Activated T-cell treated with anti-CD3 and anti-CD28 coated beads for 48 hours (primary cell): ENCODE measurements at regions not wholly inside any gene's neighbourhood (a gene's known extent, or its start where the extent isn't known, plus 50 kb on each side); places are given as distances from the start of the nearest gene placed in this dataset.
"Not testable (repeated sequence)": the region's sequence is repeated elsewhere in the genome, so short reads cannot be mapped to it uniquely, and the experiment has no call there.

ENCODE experiments used
- DNase-seq: peaks from one replicate; pipeline ENCODE4 v3.0.0-alpha.2; 2020; ENCODE audit warnings: low read depth

DNA sequence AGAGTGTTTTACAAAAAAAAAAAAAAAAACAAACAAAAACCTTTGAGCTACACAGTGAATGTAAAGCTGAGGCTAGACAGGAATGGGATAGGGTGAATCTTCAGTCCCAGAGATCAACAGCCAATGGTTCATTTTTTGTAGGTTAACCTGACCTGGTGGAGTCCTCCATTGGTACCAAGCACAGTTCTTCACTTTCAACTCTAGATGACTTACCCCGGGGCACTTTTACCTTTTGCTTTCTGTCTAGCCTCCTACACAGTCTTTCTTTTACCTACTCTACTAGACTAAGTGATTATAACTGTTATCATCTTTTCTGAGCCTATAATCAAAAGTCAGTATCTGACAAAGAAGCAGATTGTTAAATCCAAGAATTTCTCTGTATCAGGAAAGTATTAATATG lies 50.9 kb downstream of the ANXA2R start:
- DNase-seq, result no peak

DNA sequence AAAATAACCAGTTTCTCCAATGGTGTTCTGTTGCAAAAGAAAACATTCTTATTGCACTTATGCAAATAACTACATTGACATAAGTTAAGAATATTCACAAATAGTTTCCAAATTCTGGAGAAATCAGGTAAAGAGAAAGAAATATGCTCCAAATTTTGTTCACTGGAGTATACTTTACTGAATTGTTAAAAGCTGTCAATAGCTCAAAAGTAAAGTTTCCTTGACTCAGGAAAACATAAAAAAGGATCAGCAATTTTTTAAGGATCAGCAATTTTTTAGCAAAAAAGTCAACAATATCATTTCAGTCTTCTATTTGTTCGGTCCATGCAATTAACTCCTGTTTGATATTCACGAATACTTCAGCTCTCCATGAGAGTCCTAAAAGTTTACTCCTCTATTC lies 51.6 kb downstream of the ANXA2R start:
- no peak for DNase-seq

DNA sequence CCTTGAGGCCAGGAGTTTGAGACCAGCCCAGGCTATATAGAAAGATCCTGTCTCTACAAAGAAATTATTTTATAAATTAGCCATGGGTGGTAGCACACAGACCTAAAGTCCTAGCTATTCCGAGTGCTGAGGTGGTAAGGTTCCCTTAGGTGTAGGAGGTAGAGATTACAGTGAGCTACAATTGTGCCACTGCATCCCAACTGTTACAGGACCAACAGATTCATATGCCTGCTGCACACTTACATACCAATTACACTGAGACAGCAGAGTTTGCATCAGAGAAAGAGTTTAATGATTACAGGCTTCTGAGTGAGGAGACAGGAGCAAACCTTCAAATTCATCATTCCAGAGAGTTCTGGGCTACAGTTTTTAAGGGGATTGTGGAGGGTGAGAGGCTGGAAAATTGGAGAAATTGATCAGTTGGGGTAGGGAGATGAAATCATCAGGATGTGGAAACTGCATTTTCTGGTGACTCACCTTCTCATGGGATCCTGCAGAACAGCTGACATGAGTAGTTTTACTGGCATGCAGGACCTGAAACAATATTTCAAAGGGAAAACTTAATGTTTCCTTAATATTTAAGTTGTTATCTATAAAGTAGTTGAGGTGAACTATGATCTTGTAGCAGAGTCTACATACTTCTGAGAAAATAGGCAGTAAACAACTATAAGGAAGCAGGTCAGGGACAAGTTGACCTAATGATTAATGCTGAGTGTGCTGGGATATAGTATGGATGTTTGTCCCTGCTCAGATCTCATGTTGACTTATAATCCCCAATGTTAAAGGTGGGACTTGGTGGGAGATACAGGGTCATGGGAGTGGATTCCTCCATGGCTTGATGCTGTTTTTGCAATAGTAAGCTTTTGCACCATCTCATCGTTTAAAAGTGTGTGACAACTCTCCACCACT lies 54.7 kb downstream of the ANXA2R start:
- no peak for DNase-seq

DNA sequence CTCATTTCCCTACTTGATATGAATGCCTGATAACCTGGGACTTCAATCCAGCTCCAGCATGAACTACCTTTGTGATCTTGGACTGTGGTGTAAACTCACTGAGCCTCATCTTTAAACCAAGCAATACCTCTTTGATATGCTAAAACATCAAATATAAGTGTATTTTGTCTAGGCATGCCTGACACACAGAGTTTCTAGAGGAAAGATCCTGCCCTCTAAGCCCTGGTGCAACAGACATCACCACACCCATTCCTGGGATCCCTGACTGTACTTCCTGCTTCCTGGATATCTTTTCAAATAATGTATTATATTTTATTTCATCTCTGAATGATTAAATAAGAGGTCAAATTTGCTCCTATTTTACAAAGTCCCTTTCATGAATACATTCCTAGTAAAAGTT lies 55.8 kb downstream of the ANXA2R start:
- DNase-seq, result no peak

DNA sequence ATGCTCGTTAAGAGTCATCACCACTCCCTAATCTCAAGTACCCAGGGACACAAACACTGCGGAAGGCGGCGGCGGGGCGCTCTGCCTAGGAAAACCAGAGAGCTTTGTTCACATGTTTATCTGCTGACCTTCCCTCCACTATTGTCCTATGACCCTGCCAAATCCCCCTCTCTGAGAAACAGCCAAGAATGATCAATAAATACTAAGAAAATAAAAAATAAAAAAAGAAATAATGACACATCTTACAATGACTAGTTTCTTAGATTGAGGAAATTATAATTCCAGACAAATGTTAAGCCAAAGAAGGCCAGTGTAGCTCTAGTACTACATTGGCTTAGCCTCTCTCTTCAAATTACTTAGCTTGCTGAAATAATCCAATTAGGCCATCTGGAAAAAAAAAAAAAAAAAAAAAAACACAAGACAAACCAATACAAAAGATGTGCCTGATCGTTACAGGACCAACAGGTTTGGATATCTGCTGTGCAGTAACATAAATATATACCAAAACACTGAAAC lies 58.0 kb downstream of the ANXA2R start:
- no peak for DNase-seq

DNA sequence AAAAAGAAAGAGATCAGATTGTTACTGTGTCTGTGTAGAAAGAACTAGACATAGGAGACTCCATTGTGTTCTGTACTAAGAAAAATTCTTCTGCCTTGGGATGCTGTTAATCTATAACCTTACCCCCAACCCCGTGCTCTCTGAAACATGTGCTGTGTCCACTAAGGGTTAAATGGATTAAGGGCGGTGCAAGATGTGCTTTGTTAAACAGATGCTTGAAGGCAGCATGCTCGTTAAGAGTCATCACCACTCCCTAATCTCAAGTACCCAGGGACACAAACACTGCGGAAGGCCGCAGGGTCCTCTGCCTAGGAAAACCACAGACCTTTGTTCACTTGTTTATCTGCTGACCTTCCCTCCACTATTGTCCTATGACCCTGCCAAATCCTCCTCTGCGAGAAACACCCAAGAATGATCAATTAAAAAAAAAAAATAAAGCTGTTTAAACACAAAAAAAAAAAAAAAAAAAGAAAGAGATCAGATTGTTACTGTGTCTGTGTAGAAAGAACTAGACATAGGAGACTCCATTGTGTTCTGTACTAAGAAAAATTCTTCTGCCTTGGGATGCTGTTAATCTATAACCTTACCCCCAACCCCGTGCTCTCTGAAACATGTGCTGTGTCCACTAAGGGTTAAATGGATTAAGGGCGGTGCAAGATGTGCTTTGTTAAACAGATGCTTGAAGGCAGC lies 58.6 kb downstream of the ANXA2R start:
- DNase-seq, result not testable (repeated sequence)

DNA sequence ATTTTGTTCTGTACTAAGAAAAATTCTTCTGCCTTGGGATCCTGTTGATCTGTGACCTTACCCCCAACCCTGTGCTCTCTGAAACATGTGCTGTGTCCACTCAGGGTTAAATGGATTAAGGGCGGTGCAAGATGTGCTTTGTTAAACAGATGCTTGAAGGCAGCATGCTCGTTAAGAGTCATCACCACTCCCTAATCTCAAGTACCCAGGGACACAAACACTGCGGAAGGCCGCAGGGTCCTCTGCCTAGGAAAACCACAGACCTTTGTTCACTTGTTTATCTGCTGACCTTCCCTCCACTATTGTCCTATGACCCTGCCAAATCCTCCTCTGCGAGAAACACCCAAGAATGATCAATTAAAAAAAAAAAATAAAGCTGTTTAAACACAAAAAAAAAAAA lies 59.1 kb downstream of the ANXA2R start:
- not testable (repeated sequence) for DNase-seq

DNA sequence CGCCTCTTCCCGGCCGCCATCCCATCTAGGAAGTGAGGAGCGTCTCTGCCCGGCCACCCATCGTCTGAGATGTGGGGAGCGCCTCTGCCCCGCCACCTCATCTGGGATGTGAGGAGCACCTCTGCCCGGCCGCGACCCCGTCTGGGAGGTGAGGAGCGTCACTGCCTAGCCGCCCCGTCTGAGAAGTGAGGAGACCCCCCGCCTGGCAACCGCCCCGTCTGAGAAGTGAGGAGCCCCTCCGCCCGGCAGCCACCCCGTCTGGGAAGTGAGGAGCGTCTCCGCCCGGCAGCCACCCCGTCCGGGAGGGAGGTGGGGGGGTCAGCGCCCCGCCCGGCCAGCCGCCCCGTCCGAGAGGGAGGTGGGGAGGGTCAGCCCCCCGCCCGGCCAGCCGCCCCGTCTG lies 59.7 kb downstream of the ANXA2R start:
- DNase-seq, result not testable (repeated sequence)

DNA sequence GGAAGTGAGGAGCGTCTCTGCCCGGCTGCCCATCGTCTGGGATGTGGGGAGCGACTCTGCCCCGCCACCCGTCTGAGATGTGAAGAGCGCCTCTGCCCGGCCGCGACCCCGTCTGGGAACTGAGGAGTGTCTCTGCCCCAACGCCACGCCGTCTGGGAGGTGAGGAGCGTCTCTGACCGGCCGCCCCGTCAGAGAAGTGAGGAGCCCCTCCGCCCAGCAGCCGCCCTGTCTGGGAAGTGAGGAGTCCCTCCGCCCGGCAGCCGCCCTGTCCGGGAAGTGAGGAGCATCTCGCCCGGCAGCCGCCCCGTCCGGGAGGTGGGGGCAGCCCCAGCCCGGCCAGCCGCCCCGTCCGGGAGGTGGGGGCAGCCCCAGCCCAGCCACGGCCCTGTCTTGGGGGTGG lies 60.9 kb downstream of the ANXA2R start:
- DNase-seq, result not testable (repeated sequence)

DNA sequence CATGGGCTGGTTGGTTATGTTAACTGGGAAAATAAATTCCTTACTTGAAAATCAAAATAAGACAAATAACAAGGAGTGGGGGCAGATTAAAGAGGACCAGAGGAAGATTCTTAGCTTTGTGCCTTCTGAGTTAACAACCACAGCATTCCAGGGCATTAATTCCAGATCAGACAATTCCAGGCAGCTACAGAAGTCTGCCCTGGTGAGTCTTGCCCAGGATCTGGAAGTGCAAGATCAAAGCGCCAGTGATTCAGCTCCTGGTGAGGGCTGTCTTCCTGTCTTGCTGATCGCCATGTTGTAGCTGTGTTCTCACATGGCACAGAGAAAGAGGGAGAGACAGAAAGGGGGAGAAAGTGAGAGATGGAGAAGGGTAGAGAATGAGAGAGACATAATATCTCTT lies 65.6 kb downstream of the ANXA2R start:
- no peak for DNase-seq

DNA sequence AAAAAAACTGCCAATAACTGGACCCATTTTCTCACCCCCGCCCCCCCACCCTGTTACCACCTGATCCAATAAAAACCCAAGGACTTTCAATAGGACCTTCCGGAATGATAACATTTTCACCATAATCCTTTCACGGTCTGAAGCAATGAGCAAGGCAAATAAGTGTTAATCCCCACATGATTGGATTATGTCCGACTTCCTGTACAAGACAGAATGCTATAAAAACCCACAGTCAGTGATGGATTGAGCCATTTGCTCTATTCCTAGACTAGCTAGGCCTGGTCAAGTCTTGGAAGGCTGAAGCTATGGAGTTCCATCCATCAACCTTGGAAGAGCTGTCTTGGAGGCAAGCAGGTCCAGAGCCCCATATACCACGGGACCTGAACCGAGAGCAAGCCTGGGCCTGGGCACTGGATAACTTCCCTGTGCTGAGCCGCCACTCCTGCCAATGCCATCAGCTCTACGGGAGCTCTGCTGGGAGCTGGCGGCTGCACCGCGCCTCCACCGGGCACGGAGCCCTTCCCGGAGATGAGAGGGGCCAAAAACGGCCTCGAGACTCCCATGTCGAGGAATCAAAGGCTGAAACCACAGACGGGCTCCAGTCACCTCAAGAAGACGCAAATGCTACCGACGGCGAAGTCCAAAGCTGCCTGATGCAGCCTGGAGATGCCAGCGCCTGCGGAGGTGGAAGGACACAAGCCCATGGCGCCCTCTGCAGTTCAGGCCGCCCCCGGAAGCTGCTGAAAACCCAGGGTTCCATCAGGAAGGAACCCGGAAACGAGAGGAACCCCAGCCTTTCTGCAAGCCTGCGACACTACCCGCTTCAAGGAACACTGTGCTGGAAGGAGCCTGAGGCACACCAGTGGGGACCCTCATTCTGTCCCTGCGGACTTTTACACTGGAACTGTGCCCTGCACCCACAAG lies 69.2 kb downstream of the ANXA2R start:
- DNase-seq, result no peak

DNA sequence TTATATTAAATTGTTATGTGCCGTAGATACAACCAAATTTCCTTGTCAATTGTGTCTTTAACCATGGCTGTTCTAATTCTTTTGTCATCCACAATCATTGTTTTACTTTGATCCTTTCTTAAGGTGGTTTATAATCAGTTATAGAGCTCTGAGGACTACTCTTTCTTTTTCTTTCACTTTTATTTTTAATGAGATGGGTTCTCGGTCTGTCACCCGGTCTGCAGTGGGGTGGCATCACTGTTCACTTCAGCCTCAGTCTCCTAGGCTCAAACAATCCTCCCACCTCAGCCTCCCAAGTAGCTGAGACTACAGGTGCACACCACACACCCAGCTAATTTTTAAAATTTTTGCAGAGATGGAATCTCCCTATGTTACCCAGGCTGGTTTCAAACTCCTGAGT lies 74.2 kb downstream of the ANXA2R start:
- no peak for DNase-seq

DNA sequence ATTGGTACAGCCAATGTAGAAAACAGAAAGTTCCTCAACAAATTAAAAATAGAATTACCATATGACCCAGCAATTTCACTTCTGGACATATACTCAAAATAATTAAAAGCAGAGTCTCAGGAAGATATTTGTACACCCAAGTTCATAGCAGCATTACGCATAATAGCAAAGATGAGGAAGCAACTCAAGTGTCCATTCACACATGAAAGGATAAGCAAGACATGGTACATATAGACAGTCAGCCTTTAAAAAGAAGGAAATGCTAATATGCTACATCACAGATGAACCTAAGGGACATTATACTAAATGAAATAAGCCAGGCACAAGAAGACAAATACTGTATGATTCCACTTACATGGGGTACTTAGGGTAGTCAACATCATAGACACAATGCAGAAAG lies 76.7 kb downstream of the ANXA2R start:
- DNase-seq, result no peak

DNA sequence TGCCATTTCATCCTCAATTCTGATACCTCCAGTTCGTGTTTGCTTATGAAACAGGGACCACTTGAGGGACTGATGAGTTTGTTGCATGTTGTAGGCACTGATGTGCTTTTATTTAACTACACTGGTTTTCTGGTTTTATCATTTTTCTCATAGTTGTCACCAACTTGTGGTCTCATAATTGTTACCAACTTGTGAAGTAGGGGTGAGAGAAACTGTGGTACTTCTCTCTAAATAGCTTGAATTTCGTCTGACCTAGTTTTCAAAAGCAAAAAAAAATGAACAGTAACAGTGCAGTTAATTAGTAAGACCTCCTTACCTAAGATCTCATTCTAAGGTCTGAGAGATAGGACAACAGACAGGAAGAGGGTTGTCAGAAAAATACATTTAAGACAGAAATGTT lies 78.0 kb downstream of the ANXA2R start:
- no peak for DNase-seq

DNA sequence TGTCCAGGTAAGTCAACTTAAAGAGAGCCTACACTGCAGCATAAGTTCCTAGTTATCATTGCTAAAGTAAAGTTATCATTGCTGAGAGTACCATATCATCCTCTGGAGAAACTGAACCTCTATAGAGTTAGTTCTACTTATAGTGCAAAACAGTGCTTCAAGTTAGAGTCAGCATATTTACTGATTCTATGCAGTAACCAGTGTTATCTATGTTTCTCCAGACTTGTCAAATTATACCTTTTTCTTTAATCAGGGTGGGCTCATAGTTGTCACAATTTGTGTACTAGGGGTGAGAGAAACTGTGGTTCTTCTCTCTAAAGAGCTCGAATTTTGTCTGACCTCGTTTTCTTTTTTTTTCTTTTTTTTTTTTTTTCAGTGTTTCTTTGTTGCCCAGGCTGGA lies 79.6 kb downstream of the ANXA2R start:
- no peak for DNase-seq

DNA sequence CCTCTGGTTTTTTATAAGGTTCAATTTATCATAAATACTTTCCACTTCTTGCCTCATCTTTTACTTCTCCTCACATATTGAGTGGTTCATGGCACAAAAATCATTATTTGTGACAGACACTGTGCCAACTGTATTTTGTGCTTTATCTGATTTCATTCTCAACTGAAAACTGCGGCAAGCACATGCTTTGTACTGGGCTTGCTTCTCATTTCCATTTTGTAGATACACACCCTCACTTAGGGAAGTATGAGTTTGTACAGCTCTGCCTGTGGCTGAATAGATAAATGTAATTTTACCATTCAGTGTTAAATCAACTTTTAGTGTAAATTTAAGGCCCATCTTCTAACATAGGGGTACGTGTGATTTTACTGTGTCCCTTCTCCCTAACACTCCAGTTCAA lies 83.6 kb downstream of the ANXA2R start:
- DNase-seq, result no peak

DNA sequence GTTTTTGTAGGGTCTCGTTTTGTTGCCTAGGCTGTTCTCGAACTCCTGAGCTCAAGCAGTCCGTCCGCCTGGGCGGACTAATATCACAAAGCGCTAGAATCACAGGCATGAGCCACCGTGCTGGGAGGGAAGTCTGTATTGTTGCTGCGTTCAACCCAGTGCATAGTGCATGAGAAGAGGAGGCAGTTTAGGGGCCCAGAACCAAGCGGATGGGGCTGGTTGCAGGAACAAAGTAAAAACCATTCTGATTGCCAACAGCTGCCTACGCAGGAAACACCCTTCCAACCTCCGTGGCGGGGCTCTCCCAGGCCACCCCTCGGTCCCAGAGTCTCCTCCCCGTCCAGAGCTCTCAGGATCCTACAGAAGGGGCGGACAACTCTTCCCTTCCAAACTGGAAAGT lies 87.1 kb downstream of the ANXA2R start:
- no peak for DNase-seq

DNA sequence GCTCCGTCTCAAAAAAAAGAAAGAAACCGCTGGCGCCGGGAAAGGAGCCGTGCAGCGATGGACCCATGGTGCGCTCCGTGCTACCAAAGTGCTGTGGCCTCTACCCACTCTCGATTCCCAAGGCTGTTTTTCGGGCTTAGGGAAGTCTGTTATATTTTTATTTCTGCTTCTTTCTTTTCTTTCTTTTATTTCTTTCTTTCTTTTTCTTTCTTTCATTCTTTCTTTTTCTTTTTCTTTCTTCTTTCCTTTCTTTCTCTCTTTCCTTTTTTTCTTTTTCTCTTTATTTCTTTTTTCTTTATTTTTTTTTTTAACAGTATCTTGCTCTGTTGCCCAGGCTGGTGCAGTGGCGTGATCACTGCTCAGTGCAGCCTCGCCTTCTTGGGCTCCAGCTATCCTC lies 87.5 kb downstream of the ANXA2R start:
- no peak for DNase-seq

DNA sequence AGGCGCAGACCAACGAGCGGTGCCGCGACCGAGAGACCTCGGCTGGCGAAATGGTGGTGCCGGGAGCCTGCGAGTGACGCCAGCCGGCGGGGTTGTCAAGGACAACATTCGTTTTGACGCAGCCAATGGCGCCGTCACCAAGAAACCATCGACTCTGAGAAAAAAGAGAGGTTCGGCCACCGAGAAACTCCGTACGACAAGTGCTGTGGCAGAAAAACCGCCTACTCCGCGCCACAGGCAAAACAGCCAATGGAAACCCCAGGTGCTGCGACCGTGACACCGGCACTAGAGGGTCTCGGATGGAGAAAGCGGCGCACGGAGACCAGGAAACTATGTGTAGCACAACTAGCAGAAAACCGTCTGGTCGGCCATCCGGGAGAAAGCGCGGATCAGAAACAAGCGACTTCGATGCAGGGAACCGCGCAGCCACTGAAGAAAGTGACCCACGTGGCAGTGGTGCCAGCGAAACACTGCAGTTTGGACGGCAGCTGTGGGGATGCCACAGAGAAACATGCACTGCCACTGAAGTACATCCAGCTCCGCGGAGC lies 88.8 kb downstream of the ANXA2R start:
- peak; percentile 74 for DNase-seq

DNA sequence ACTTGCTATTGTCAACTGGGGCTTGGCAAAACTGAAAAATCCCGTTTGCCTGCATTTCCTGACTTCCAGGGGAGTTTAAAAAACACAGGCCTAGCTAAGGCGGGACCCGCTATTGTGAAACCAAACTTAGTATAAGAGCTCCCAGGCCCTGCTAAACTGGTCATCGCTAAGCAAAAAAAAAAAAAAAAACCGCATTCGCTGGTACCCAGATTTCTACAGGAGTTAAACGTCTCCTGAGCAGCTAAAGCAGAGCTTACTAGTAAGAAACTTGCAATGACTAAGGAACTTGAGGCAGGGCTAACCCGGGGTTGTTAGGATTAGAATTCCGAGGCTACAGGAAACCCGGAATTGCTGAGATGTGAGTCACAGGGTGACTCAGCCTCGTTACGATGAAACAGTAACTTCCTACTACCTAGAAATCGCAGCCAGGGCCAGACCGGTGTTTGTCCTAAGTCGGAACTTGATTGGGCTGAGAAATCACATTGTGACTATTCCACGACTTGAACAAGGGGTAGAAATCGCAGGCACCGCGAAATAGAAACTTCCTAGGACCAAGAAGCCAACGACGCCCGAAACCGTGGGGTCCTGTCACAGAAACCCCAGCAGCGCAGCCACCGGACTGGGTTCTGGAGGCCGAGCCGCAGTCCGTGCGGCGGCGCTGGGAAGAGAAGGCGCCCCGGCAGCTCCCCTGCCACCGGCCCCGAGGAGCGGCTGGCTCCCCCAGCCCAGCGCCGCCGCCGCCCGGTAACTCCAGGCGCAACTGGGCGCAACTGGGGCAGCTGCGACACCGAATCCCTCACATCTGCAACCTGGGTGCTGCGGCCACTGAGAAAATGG lies 89.4 kb downstream of the ANXA2R start:
- peak; percentile 59 for DNase-seq

DNA sequence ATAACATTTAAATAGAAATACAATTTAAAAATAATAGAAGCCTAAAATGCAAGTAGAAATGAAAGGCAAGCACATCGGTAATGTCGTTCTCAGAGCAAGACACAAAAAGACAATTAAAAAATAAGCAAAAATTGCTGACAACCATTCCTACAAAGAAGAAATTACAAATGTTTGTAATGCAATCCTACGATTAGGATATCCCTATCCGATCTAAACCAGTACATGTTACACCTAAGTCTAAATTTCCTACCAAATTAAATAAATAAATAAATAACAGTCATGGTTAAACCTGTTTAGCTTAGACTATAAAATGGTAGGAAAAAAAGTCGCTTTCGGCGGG lies 90.0 kb downstream of the ANXA2R start:
- no peak for DNase-seq
